Suprapubic skin (tissue), 4 donors: ENCODE measurements at regions not wholly inside any gene's neighbourhood (a gene's known extent, or its start where the extent isn't known, plus 50 kb on each side); places are given as distances from the start of the nearest gene placed in this dataset.

Experiments
- EP300 ChIP-seq: sonication (generic); formaldehyde crosslinking; IDR thresholded peaks from one replicate; pipeline ENCODE4 v1.6.1; 2017; ENCODE audit warnings: antibody characterized with exemption
- POLR2A ChIP-seq, 2 donors: fragments of 450-650 bp; IDR thresholded peaks; one replicate each; pipeline ENCODE4 v1.6.1; 2017; ENCODE audit warnings: antibody characterized with exemption in 2 of 2, mild to moderate bottlenecking in 2 of 2, moderate library complexity in 2 of 2
- POLR2AphosphoS5 ChIP-seq, 3 donors: sonication (generic); formaldehyde crosslinking; IDR thresholded peaks; one replicate each; pipeline ENCODE4 v1.6.1; 2017; ENCODE audit warnings: antibody characterized with exemption in 3 of 3
- TF ChIP-seq, protein P1 (sequence below), 2 donors: fragments of 200-600 bp in 1 of 2; fragments of 450-650 bp in 1 of 2; sonication (generic) in 1 of 2; IDR thresholded peaks; one replicate each; pipeline ENCODE4 v1.5.1; 2016 to 2019; ENCODE audit warnings: antibody characterized with exemption in 2 of 2, mild to moderate bottlenecking in 1 of 2, moderate library complexity in 1 of 2

DNA sequence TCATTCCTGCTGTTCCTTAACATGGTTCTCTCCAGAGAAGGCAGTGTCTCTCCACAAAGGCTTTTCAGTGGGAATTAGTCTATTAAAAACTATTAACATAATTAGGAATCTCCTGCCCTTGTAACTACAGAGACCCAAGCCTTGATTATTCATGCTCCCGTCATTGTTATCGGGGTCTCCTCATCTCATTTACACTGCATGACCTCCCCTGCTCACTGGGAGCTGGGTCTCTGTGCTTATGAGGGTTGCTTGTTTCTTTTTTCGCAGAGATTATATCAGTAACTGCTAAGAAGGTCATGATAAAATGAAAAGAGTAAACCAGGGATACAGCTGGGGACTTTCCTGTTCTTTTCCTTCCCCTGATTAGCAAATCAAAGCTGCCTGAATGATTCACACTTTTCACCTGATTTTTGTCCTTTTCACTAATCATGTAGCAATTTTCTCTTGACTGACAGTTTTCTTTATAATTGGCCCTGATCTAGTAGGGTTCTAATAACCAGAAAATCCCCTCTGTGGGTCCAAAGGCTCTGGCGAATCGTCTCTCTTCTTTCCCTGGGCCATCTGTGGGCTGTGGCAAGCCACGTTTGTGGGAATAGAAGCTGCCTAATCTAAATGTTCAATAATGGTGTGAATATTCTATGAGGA lies 116.5 kb upstream of the BARHL2 start:
- TF ChIP-seq, protein P1, sequence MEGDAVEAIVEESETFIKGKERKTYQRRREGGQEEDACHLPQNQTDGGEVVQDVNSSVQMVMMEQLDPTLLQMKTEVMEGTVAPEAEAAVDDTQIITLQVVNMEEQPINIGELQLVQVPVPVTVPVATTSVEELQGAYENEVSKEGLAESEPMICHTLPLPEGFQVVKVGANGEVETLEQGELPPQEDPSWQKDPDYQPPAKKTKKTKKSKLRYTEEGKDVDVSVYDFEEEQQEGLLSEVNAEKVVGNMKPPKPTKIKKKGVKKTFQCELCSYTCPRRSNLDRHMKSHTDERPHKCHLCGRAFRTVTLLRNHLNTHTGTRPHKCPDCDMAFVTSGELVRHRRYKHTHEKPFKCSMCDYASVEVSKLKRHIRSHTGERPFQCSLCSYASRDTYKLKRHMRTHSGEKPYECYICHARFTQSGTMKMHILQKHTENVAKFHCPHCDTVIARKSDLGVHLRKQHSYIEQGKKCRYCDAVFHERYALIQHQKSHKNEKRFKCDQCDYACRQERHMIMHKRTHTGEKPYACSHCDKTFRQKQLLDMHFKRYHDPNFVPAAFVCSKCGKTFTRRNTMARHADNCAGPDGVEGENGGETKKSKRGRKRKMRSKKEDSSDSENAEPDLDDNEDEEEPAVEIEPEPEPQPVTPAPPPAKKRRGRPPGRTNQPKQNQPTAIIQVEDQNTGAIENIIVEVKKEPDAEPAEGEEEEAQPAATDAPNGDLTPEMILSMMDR (IDR thresholded peaks at IDR 0.05) = no peak
- TF ChIP-seq POLR2A (IDR thresholded peaks at IDR 0.05) = no peak
- no peak for TF ChIP-seq POLR2AphosphoS5 (IDR thresholded peaks at IDR 0.05)
- no peak for TF ChIP-seq EP300
